Liver (tissue), 3 donors: ENCODE measurements at regions not wholly inside any gene's neighbourhood (a gene's known extent, or its start where the extent isn't known, plus 50 kb on each side); places are given as distances from the start of the nearest gene placed in this dataset.

Experiments
- RAD21 ChIP-seq, 2 donors: IDR thresholded peaks; 2 replicates each; pipeline ENCODE4 v1.6.1; 2016; ENCODE audit warnings: antibody characterized with exemption in 2 of 2, mild to moderate bottlenecking in 2 of 2
- TF ChIP-seq, protein P1 (sequence below): fragments of 150-350 bp; IDR thresholded peaks from 2 replicates; pipeline ENCODE4 v1.5.1; 2017; ENCODE audit warnings: improper control_type of control experiment, low read depth, low read length; ENCODE audit not compliant: missing input control
- TF ChIP-seq, protein P2 (sequence below): IDR thresholded peaks from 2 replicates; pipeline ENCODE4 v1.6.1; 2016; ENCODE audit warnings: antibody characterized with exemption
- donor health status: healthy.
- donor health status: healthy.

DNA sequence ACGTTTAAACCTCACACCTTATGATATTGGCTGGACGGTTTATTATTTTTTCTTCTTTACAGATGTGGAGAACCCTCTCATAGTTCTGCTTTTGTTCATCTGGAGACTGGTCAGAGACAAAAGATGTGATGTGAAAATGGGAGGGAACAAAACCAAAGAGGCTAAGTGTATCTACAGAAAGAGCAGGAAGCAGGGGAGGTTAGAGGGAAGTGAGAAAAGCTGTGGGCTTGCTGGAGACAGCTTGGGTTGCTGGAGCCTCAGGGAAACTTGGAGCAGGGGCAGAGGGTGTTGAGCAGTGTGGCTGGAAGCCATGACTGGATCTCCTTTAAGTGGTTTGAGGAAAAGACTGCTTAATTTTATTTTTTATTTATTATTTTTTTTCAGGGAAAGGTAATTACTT lies 79.0 kb upstream of the SNX19 start:
- TF ChIP-seq RAD21 (IDR thresholded peaks at IDR 0.05), result no peak
- TF ChIP-seq, protein P1, sequence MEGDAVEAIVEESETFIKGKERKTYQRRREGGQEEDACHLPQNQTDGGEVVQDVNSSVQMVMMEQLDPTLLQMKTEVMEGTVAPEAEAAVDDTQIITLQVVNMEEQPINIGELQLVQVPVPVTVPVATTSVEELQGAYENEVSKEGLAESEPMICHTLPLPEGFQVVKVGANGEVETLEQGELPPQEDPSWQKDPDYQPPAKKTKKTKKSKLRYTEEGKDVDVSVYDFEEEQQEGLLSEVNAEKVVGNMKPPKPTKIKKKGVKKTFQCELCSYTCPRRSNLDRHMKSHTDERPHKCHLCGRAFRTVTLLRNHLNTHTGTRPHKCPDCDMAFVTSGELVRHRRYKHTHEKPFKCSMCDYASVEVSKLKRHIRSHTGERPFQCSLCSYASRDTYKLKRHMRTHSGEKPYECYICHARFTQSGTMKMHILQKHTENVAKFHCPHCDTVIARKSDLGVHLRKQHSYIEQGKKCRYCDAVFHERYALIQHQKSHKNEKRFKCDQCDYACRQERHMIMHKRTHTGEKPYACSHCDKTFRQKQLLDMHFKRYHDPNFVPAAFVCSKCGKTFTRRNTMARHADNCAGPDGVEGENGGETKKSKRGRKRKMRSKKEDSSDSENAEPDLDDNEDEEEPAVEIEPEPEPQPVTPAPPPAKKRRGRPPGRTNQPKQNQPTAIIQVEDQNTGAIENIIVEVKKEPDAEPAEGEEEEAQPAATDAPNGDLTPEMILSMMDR, result no peak
- TF ChIP-seq, protein P2, sequence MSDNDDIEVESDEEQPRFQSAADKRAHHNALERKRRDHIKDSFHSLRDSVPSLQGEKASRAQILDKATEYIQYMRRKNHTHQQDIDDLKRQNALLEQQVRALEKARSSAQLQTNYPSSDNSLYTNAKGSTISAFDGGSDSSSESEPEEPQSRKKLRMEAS, result no peak
